ENCODE measurements at regions not wholly inside any gene's neighbourhood (a gene's known extent, or its start where the extent isn't known, plus 50 kb on each side); places are given as distances from the start of the nearest gene placed in this dataset.
A peak's percentile ranks its signal among the peaks of the same experiment; 100 is the strongest.

GRCh38 chr17:27982688-27983087, 59.8 kb upstream of the NLK start:
- WGBS, 2 donors, result 83 to 94% methylated on average over 2 of the region's 2 CpGs

GRCh38 chr17:27983853-27984252, 58.6 kb upstream of the NLK start:
- peaks cover 0 to 15% (median 0%) of the 10 kb centered on the region in 4 donors for H3K4me1 ChIP-seq
- 79 to 91% methylated on average over 1 of the region's 1 CpG for WGBS, 2 donors
- TF ChIP-seq EP300 (IDR thresholded peaks at IDR 0.05) (no peak), POLR2A (IDR thresholded peaks at IDR 0.05) (no peak)
- TF ChIP-seq, protein P1, sequence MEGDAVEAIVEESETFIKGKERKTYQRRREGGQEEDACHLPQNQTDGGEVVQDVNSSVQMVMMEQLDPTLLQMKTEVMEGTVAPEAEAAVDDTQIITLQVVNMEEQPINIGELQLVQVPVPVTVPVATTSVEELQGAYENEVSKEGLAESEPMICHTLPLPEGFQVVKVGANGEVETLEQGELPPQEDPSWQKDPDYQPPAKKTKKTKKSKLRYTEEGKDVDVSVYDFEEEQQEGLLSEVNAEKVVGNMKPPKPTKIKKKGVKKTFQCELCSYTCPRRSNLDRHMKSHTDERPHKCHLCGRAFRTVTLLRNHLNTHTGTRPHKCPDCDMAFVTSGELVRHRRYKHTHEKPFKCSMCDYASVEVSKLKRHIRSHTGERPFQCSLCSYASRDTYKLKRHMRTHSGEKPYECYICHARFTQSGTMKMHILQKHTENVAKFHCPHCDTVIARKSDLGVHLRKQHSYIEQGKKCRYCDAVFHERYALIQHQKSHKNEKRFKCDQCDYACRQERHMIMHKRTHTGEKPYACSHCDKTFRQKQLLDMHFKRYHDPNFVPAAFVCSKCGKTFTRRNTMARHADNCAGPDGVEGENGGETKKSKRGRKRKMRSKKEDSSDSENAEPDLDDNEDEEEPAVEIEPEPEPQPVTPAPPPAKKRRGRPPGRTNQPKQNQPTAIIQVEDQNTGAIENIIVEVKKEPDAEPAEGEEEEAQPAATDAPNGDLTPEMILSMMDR (IDR thresholded peaks at IDR 0.05), result no peak
- no peaks in the 10 kb centered on the region for H3K36me3 ChIP-seq
- H3K27me3 ChIP-seq, result no peaks in the 10 kb centered on the region
- DNase-seq (ENCODE audit: low spot score in 2 of 2), result no peak
- no peak overlapping the region for H3K4me3 ChIP-seq
- peak overlapping the region in 1 of 4 donors; percentile 61 for H3K27ac ChIP-seq
- H3K9me3 ChIP-seq, result no peaks in the 10 kb centered on the region

More at GRCh38 chr17:27982688-27983087, 59.8 kb upstream of the NLK start:
- TF ChIP-seq EP300 (IDR thresholded peaks at IDR 0.05) (no peak), POLR2A (IDR thresholded peaks at IDR 0.05) (no peak)
- TF ChIP-seq, protein P1 (IDR thresholded peaks at IDR 0.05), result no peak
- Histone ChIP-seq H3K36me3 (no peaks in the 10 kb centered on the region), H3K9me3 (no peaks in the 10 kb centered on the region), H3K4me1 (peaks cover 0 to 15% (median 0%) of the 10 kb centered on the region in 4 donors), H3K4me3 (no peak overlapping the region), H3K27ac (no peak overlapping the region), H3K27me3 (no peaks in the 10 kb centered on the region)
- no peak for DNase-seq (ENCODE audit: low spot score in 2 of 2)

GRCh38 chr17:27984404-27984803, 58.1 kb upstream of the NLK start:
- TF ChIP-seq, protein P1 (IDR thresholded peaks at IDR 0.05), result no peak
- TF ChIP-seq EP300 (IDR thresholded peaks at IDR 0.05) (no peak), POLR2A (IDR thresholded peaks at IDR 0.05) (no peak)
- Histone ChIP-seq H3K9me3 (no peaks in the 10 kb centered on the region), H3K27ac (peak overlapping the region in 1 of 4 donors; percentile 61), H3K36me3 (no peaks in the 10 kb centered on the region), H3K27me3 (no peaks in the 10 kb centered on the region), H3K4me3 (no peak overlapping the region), H3K4me1 (peaks cover 0 to 15% (median 0%) of the 10 kb centered on the region in 4 donors)
- DNase-seq (ENCODE audit: low spot score in 2 of 2), result no peak
- WGBS, 2 donors, result 22 to 36% methylated on average over 7 of the region's 7 CpGs

DNA sequence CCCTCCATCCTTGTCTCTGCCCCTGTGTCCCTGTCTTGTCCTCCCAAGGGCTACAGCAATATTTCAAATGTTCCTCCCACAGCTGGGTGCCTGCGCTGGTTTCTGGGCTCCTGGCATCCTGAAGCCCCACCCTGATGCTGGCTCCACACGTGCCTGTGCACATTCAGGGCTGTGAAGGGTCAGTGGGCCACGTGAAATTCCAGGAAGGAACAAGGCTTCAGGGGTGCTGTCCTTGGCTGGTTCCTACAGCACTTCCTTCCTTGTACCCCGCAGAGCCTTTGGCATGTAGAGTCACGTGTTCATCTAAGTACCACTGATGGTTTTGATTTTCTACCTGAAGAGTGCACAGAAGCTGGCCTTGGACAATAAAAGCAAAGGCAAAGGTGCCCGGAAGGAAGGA, 57.7 kb upstream of the NLK start:
- peak overlapping the region in 1 of 4 donors; percentile 61 for H3K27ac ChIP-seq
- no peaks in the 10 kb centered on the region for H3K27me3 ChIP-seq
- H3K36me3 ChIP-seq, result no peaks in the 10 kb centered on the region
- peak in 1 of 2 donors; percentile 56 for TF ChIP-seq EP300 (IDR thresholded peaks at IDR 0.05)
- no peak for TF ChIP-seq POLR2A (IDR thresholded peaks at IDR 0.05)
- DNase-seq (ENCODE audit: low spot score in 2 of 2), result no peak
- no peaks in the 10 kb centered on the region for H3K9me3 ChIP-seq
- H3K4me3 ChIP-seq, result no peak overlapping the region
- peaks cover 0 to 15% (median 0%) of the 10 kb centered on the region in 4 donors for H3K4me1 ChIP-seq
- 44 to 46% methylated on average over 6 of the region's 6 CpGs for WGBS, 2 donors

DNA sequence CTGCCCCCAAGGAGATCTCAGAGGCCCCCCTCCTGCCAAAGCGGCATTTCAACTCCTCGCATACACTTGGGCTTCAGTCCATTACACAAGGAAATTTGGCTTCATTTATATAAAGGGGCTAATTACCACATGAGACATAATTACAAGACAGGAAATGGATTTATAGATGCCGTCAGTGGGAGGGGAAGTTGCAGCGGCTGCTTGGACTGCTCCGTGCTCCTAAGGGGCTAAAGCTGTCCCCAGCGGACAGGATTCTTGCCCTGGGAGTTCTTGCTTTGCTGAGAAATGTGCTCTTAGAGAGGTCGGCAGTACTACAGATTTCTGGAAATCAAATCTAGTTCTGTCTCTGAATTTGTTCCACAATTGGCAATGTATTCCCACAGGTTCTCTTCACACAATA, 57.2 kb upstream of the NLK start:
- no peak overlapping the region for H3K4me3 ChIP-seq
- 28 to 31% methylated on average over 7 of the region's 7 CpGs for WGBS, 2 donors
- H3K4me1 ChIP-seq, result peaks cover 0 to 15% (median 0%) of the 10 kb centered on the region in 4 donors
- no peaks in the 10 kb centered on the region for H3K9me3 ChIP-seq
- no peaks in the 10 kb centered on the region for H3K27me3 ChIP-seq
- TF ChIP-seq POLR2A (IDR thresholded peaks at IDR 0.05), result no peak
- peak overlapping the region in 1 of 4 donors; percentile 55 for H3K27ac ChIP-seq
- no peak for DNase-seq (ENCODE audit: low spot score in 2 of 2)
- no peaks in the 10 kb centered on the region for H3K36me3 ChIP-seq

GRCh38 chr17:27985736-27986399, 56.6 kb upstream of the NLK start:
- Histone ChIP-seq H3K4me1 (peaks cover 0 to 15% (median 0%) of the 10 kb centered on the region in 4 donors), H3K9me3 (no peaks in the 10 kb centered on the region), H3K27ac (peak overlapping the region in 1 of 4 donors; percentile 55), H3K4me3 (no peak overlapping the region), H3K36me3 (no peaks in the 10 kb centered on the region), H3K27me3 (no peaks in the 10 kb centered on the region)
- DNase-seq (ENCODE audit: low spot score in 2 of 2), result no peak
- TF ChIP-seq POLR2A (IDR thresholded peaks at IDR 0.05), result no peak
- TF ChIP-seq, protein P1 (IDR thresholded peaks at IDR 0.05), result no peak
- no peak for TF ChIP-seq EP300 (IDR thresholded peaks at IDR 0.05)
- whole genome bisulfite sequencing, 2 donors, result 64 to 67% methylated on average over 3 of the region's 3 CpGs

Data from tibial nerve (tissue), 4 donors.